ENCODE measurements at regions not wholly inside any gene's neighbourhood (a gene's known extent, or its start where the extent isn't known, plus 50 kb on each side); places are given as distances from the start of the nearest gene placed in this dataset.

- no peak for TF ChIP-seq CTCF (IDR thresholded peaks at IDR 0.05)
- no peak for TF ChIP-seq POLR2A (IDR thresholded peaks at IDR 0.05)
Measured at GRCh38 chr1:118615066-118615465, 373.1 kb downstream of the TBX15 start.

Measured in transverse colon (tissue), 3 donors.